ENCODE measurements at regions not wholly inside any gene's neighbourhood (a gene's known extent, or its start where the extent isn't known, plus 50 kb on each side); places are given as distances from the start of the nearest gene placed in this dataset.

- Histone ChIP-seq H3K4me3 (ENCODE audit: low read length) (no peak overlapping the region), H3K9me2 (ENCODE audit: insufficient read depth, low read length) (no peaks in the 10 kb centered on the region), H3K9me3 (ENCODE audit: low read length) (no peaks in the 10 kb centered on the region), H2AFZ (ENCODE audit: low read depth, low read length) (no peak overlapping the region), H3K27me3 (ENCODE audit: insufficient read depth, low read depth, low read length) (no peaks in the 10 kb centered on the region), H3F3A (ENCODE audit: insufficient read depth, low read length, poor library complexity, severe bottlenecking) (peaks cover 11% of the 10 kb centered on the region), H3K27ac (ENCODE audit: low read length) (no peak overlapping the region), H3K4me2 (ENCODE audit: low read length) (no peak overlapping the region), H3K79me2 (replicated peaks; ENCODE audit: insufficient read depth, low read length) (no peaks in the 10 kb centered on the region), H4K20me1 (ENCODE audit: insufficient read depth) (no peaks in the 10 kb centered on the region), H3K9ac (ENCODE audit: low read length) (no peak overlapping the region), H3K36me3 (ENCODE audit: insufficient read depth, low read length) (no peaks in the 10 kb centered on the region)
- TF ChIP-seq POLR2AphosphoS5 (IDR thresholded peaks at IDR 0.05) (no peak), SMC3 (conservative IDR thresholded peaks at IDR 0.05; ENCODE audit: poor library complexity) (no peak), TAF1 (IDR thresholded peaks at IDR 0.05; ENCODE audit: low read depth) (no peak), RAD21 (conservative IDR thresholded peaks at IDR 0.05) (no peak), MXI1 (conservative IDR thresholded peaks at IDR 0.05; ENCODE audit: poor library complexity, severe bottlenecking) (no peak), EP300 (conservative IDR thresholded peaks at IDR 0.05; ENCODE audit: poor library complexity, severe bottlenecking) (no peak), EZH2 (IDR thresholded peaks at IDR 0.05; ENCODE audit: borderline replicate concordance, insufficient read depth, low read length, poor library complexity, severe bottlenecking) (no peak)
- TF ChIP-seq, protein P1, sequence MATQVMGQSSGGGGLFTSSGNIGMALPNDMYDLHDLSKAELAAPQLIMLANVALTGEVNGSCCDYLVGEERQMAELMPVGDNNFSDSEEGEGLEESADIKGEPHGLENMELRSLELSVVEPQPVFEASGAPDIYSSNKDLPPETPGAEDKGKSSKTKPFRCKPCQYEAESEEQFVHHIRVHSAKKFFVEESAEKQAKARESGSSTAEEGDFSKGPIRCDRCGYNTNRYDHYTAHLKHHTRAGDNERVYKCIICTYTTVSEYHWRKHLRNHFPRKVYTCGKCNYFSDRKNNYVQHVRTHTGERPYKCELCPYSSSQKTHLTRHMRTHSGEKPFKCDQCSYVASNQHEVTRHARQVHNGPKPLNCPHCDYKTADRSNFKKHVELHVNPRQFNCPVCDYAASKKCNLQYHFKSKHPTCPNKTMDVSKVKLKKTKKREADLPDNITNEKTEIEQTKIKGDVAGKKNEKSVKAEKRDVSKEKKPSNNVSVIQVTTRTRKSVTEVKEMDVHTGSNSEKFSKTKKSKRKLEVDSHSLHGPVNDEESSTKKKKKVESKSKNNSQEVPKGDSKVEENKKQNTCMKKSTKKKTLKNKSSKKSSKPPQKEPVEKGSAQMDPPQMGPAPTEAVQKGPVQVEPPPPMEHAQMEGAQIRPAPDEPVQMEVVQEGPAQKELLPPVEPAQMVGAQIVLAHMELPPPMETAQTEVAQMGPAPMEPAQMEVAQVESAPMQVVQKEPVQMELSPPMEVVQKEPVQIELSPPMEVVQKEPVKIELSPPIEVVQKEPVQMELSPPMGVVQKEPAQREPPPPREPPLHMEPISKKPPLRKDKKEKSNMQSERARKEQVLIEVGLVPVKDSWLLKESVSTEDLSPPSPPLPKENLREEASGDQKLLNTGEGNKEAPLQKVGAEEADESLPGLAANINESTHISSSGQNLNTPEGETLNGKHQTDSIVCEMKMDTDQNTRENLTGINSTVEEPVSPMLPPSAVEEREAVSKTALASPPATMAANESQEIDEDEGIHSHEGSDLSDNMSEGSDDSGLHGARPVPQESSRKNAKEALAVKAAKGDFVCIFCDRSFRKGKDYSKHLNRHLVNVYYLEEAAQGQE (IDR thresholded peaks at IDR 0.05; ENCODE audit: borderline replicate concordance), result no peak
- TF ChIP-seq, protein P2, sequence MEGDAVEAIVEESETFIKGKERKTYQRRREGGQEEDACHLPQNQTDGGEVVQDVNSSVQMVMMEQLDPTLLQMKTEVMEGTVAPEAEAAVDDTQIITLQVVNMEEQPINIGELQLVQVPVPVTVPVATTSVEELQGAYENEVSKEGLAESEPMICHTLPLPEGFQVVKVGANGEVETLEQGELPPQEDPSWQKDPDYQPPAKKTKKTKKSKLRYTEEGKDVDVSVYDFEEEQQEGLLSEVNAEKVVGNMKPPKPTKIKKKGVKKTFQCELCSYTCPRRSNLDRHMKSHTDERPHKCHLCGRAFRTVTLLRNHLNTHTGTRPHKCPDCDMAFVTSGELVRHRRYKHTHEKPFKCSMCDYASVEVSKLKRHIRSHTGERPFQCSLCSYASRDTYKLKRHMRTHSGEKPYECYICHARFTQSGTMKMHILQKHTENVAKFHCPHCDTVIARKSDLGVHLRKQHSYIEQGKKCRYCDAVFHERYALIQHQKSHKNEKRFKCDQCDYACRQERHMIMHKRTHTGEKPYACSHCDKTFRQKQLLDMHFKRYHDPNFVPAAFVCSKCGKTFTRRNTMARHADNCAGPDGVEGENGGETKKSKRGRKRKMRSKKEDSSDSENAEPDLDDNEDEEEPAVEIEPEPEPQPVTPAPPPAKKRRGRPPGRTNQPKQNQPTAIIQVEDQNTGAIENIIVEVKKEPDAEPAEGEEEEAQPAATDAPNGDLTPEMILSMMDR (IDR thresholded peaks at IDR 0.05; ENCODE audit: poor library complexity, severe bottlenecking), result no peak
These were observed 528.3 kb downstream of the QKI start for GRCh38 chr6:163942790-163943189.

GRCh38 chr6:163941624-163941976, 527.1 kb downstream of the QKI start:
- no peaks in the 10 kb centered on the region for H3K9me2 ChIP-seq (ENCODE audit: insufficient read depth, low read length)
- H2AFZ ChIP-seq (ENCODE audit: low read depth, low read length), result no peak overlapping the region
- H3K79me2 ChIP-seq (replicated peaks; ENCODE audit: insufficient read depth, low read length), result no peaks in the 10 kb centered on the region
- H3K9me3 ChIP-seq (ENCODE audit: low read length), result no peaks in the 10 kb centered on the region
- TF ChIP-seq TAF1 (IDR thresholded peaks at IDR 0.05; ENCODE audit: low read depth) (no peak), EP300 (conservative IDR thresholded peaks at IDR 0.05; ENCODE audit: poor library complexity, severe bottlenecking) (no peak), SMC3 (conservative IDR thresholded peaks at IDR 0.05; ENCODE audit: poor library complexity) (no peak), POLR2AphosphoS5 (IDR thresholded peaks at IDR 0.05) (no peak), RAD21 (conservative IDR thresholded peaks at IDR 0.05) (no peak), MXI1 (conservative IDR thresholded peaks at IDR 0.05; ENCODE audit: poor library complexity, severe bottlenecking) (no peak), EZH2 (IDR thresholded peaks at IDR 0.05; ENCODE audit: borderline replicate concordance, insufficient read depth, low read length, poor library complexity, severe bottlenecking) (no peak)
- TF ChIP-seq, protein P1 (IDR thresholded peaks at IDR 0.05; ENCODE audit: borderline replicate concordance), result no peak
- TF ChIP-seq, protein P2 (IDR thresholded peaks at IDR 0.05; ENCODE audit: poor library complexity, severe bottlenecking), result no peak
- H3K4me3 ChIP-seq (ENCODE audit: low read length), result no peak overlapping the region
- H3K27me3 ChIP-seq (ENCODE audit: insufficient read depth, low read depth, low read length), result no peaks in the 10 kb centered on the region
- no peaks in the 10 kb centered on the region for H4K20me1 ChIP-seq (ENCODE audit: insufficient read depth)
- no peaks in the 10 kb centered on the region for H3K36me3 ChIP-seq (ENCODE audit: insufficient read depth, low read length)
- no peak overlapping the region for H3K27ac ChIP-seq (ENCODE audit: low read length)
- H3K9ac ChIP-seq (ENCODE audit: low read length), result no peak overlapping the region
- H3K4me2 ChIP-seq (ENCODE audit: low read length), result no peak overlapping the region
- peaks cover 11% of the 10 kb centered on the region for H3F3A ChIP-seq (ENCODE audit: insufficient read depth, low read length, poor library complexity, severe bottlenecking)

Measured in neural cell (in vitro differentiated cells).